Karpas-422 (cell line): ENCODE measurements at regions not wholly inside any gene's neighbourhood (a gene's known extent, or its start where the extent isn't known, plus 50 kb on each side); places are given as distances from the start of the nearest gene placed in this dataset.
"Not testable (repeated sequence)": the region's sequence is repeated elsewhere in the genome, so short reads cannot be mapped to it uniquely, and the experiment has no call there.

Experiments
- DNase-seq: peaks from one replicate; pipeline ENCODE4 v3.0.0-alpha.2; 2015
- H2AFZ ChIP-seq: fragments of 200-600 bp; sonication (generic); 2 replicates; pipeline ENCODE4 v1.6.1; 2014; ENCODE audit warnings: antibody characterized with exemption, low read length, mixed read lengths
- H3K27ac ChIP-seq: fragments of 200-600 bp; sonication (generic); 2 replicates; pipeline ENCODE4 v1.5.1; 2014; ENCODE audit warnings: mild to moderate bottlenecking, low read length, moderate library complexity
- H3K27me3 ChIP-seq: fragments of 200-600 bp; sonication (generic); 2 replicates; pipeline ENCODE4 v1.6.1; 2014; ENCODE audit warnings: low read length, mixed read lengths
- H3K36me3 ChIP-seq: fragments of 200-600 bp; sonication (generic); 2 replicates; pipeline ENCODE4 v1.6.1; 2014; ENCODE audit warnings: low read length, mixed read lengths; ENCODE audit not compliant: insufficient read depth
- H3K4me1 ChIP-seq: fragments of 200-600 bp; sonication (generic); 2 replicates; pipeline ENCODE4 v1.6.1; 2014; ENCODE audit warnings: mild to moderate bottlenecking, low read length, mixed read lengths
- H3K4me2 ChIP-seq: fragments of 200-600 bp; sonication (generic); 2 replicates; pipeline ENCODE4 v1.6.1; 2014; ENCODE audit warnings: low read length, low read depth, mild to moderate bottlenecking; ENCODE audit not compliant: poor library complexity, severe bottlenecking
- H3K4me3 ChIP-seq: fragments of 200-600 bp; sonication (generic); 2 replicates; pipeline ENCODE4 v1.5.1; 2014; ENCODE audit warnings: mild to moderate bottlenecking, antibody characterized with exemption, low read length, mixed read lengths
- H3K79me2 ChIP-seq: fragments of 200-600 bp; sonication (generic); 2 replicates; pipeline ENCODE4 v1.6.1; 2014; ENCODE audit warnings: mild to moderate bottlenecking, low read length, mixed read lengths
- H3K9ac ChIP-seq: fragments of 200-600 bp; sonication (generic); 2 replicates; pipeline ENCODE4 v1.6.0; 2014; ENCODE audit warnings: low read length
- H3K9me2 ChIP-seq: fragments of 200-600 bp; sonication (generic), shearing (Covaris generic); replicated peaks from 2 replicates; pipeline ENCODE4 v1.6.0; 2014; ENCODE audit warnings: mild to moderate bottlenecking, low read length, moderate library complexity; ENCODE audit not compliant: insufficient read depth
- H3K9me3 ChIP-seq: fragments of 300-700, 200-600 bp; sonication (generic); 2 replicates; pipeline ENCODE4 v1.6.1; 2014; ENCODE audit warnings: low read length, mixed read lengths
- H4K20me1 ChIP-seq: fragments of 200-600 bp; sonication (generic); 2 replicates; pipeline ENCODE4 v1.6.1; 2014; ENCODE audit warnings: mild to moderate bottlenecking, antibody characterized with exemption, low read length, low read depth; ENCODE audit not compliant: insufficient read depth

DNA sequence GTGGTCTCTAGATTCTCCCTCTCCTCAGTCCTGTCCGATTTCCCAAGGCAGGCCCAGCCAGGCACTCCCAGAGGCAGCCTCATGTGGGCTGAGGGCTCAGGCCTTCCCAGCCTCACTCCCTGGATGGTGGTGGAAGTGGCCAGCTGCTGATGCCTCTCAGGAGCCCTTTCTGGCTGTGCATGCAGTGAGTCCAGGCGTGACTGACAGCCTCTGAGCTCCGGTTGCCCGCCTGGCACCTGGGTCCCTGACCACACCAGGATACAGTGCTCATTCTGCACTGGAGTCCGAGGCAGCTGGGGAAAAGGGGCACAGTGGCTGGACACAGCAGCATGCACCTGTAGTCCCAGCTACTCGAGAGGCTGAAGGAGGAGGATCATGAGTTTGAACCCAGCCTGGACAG, 132.6 kb downstream of the CUL2 start:
- H2AFZ ChIP-seq: no peak overlapping the region
- H3K4me1 ChIP-seq: no peaks in the 10 kb centered on the region
- H3K4me2 ChIP-seq: no peak overlapping the region
- H3K27me3 ChIP-seq: no peaks in the 10 kb centered on the region
- no peak overlapping the region for H3K27ac ChIP-seq
- no peak overlapping the region for H3K4me3 ChIP-seq
- no peaks in the 10 kb centered on the region for H4K20me1 ChIP-seq
- DNase-seq: no peak
- no peaks in the 10 kb centered on the region for H3K36me3 ChIP-seq
- H3K79me2 ChIP-seq: no peaks in the 10 kb centered on the region
- H3K9me3 ChIP-seq: no peaks in the 10 kb centered on the region
- H3K9ac ChIP-seq: no peak overlapping the region
- H3K9me2 ChIP-seq: no peaks in the 10 kb centered on the region

DNA sequence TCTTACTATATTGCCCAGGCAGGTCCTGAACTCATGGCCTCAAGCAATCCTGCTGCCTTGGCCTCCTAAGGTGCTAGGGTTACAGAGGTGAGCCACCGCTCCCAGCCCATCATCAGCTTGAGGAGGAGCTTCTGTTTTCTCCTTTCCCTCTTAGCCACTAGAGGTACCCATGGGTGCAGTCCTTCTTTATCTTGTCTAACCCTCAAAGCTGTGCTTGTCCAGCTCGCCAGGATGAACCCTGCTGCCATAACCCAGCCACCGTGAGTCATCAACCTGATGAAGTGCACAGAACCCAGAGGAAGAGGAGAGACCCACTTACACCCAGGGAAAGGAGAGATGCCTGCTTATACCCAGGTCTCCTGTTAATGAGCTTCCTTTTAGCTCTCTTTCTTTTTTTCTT, 133.4 kb downstream of the CUL2 start:
- no peaks in the 10 kb centered on the region for H3K27me3 ChIP-seq
- H3K36me3 ChIP-seq: no peaks in the 10 kb centered on the region
- H4K20me1 ChIP-seq: no peaks in the 10 kb centered on the region
- H3K9me2 ChIP-seq: no peaks in the 10 kb centered on the region
- H3K4me2 ChIP-seq: no peak overlapping the region
- no peaks in the 10 kb centered on the region for H3K79me2 ChIP-seq
- H3K4me3 ChIP-seq: no peak overlapping the region
- no peak for DNase-seq
- no peaks in the 10 kb centered on the region for H3K4me1 ChIP-seq
- H3K9me3 ChIP-seq: no peaks in the 10 kb centered on the region
- H3K27ac ChIP-seq: no peak overlapping the region
- H3K9ac ChIP-seq: no peak overlapping the region
- no peak overlapping the region for H2AFZ ChIP-seq

DNA sequence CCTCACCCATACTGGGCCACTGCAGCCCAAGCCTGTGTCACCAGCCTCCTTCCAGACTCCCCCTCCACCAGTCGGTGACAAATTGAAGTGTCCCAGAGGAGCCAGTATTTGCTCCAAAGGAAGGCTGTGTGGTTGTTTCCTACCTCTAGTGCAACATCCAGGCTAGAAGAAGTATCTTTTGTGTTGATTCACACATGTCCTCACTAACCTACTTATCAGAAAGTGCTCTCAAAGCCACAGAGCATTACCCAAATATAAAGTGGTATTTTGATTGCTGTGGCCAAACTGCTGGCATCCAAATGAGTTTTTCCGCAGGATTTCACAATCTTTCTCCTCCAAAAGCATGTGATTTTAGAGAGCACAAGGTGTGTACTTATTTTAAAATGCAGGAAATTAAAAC, 134.8 kb downstream of the CUL2 start:
- Histone ChIP-seq H2AFZ (no peak overlapping the region), H3K4me3 (no peak overlapping the region), H3K9me3 (no peaks in the 10 kb centered on the region), H3K4me1 (no peaks in the 10 kb centered on the region), H3K9ac (no peak overlapping the region), H4K20me1 (no peaks in the 10 kb centered on the region), H3K27me3 (no peaks in the 10 kb centered on the region), H3K27ac (no peak overlapping the region), H3K9me2 (no peaks in the 10 kb centered on the region), H3K79me2 (no peaks in the 10 kb centered on the region), H3K36me3 (no peaks in the 10 kb centered on the region), H3K4me2 (no peak overlapping the region)
- DNase-seq: no peak

DNA sequence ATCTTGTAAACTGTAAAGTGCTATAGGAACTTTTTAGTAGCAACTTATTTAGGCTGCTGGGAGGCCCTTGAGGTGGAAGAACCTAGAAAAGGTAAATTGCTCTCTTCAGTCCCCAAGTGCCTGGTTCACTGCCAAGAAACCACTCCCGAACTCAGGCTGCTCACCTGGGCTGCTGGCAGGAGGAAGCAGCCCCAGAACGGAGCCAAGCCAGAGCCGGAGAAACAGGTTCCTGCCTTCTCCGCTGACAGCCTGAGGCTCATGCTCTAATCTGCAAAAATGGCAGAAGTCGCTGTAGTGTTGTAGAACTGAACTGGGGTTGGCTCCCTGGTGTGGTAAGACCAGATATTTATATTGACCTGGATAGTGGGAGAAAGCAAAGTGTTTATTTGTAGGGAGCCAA, 136.0 kb downstream of the CUL2 start:
- no peak overlapping the region for H3K27ac ChIP-seq
- H3K4me2 ChIP-seq: no peak overlapping the region
- no peak for DNase-seq
- no peaks in the 10 kb centered on the region for H3K79me2 ChIP-seq
- no peaks in the 10 kb centered on the region for H3K36me3 ChIP-seq
- no peaks in the 10 kb centered on the region for H3K27me3 ChIP-seq
- H3K9me2 ChIP-seq: no peaks in the 10 kb centered on the region
- no peak overlapping the region for H3K4me3 ChIP-seq
- no peaks in the 10 kb centered on the region for H3K4me1 ChIP-seq
- no peaks in the 10 kb centered on the region for H4K20me1 ChIP-seq
- H2AFZ ChIP-seq: no peak overlapping the region
- H3K9ac ChIP-seq: no peak overlapping the region
- H3K9me3 ChIP-seq: no peaks in the 10 kb centered on the region

DNA sequence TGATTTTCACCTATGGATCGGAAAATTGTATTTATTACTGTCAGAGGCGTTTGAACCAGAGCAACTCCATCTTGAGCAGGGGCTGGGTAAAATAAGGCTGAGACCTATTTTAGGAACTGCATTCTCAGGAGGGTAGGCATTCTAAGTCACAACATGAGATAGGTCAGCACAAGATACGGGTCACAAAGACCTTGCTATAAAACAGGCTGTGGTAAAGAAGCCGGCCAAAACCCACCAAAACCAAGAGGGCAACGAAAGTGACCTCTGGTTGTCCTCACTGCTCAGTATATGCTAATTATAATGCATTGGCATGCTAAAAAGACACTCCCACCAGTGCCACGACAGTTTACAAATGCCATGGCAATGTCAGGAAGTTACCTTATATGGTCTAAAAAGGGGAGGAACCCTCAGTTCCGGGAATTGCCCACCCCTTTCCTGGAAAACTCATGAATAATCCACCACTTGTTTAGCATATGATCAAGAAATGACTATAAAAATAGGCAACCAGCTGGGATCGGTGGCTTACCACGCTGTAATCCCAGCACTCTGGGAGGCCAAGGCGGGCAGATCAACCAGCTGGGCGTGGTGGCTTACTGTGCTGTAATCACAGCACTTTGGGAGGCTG, 136.3 kb upstream of the PARD3 start:
- not testable (repeated sequence) for H2AFZ ChIP-seq, DNase-seq, H3K9me2 ChIP-seq, H3K36me3 ChIP-seq, H3K4me3 ChIP-seq, H3K79me2 ChIP-seq, H3K4me2 ChIP-seq, H3K9me3 ChIP-seq, H4K20me1 ChIP-seq, H3K9ac ChIP-seq, H3K27me3 ChIP-seq, H3K27ac ChIP-seq, H3K4me1 ChIP-seq

DNA sequence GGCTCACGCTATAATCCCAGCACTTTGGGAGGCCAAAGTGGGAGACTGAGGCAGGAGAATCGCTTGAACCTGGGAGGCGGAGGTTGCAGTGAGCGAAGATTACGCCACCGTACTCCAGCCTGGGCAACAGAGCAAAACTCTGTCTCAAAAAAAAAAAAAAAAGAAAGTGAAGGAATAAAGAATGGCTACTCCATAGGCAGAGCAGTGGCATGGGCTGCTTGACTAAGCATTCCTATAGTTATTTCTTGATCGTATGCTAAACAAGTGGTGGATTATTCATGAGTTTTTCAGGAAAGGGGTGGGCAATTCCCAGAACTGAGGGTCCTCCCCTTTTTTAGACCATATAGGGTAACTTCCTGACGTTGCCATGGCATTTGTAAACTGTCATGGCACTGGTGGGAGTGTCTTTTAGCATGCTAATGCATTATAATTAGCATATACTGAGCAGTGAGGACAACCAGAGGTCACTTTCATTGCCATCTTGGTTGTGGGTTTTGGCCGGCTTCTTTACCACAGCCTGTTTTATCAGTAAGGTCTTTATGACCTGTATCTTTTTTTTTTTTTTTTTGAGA, 130.9 kb upstream of the PARD3 start:
- H3K79me2 ChIP-seq, H3K9me3 ChIP-seq, H3K27ac ChIP-seq, H3K27me3 ChIP-seq, DNase-seq, H3K4me3 ChIP-seq, H3K9ac ChIP-seq, H2AFZ ChIP-seq, H3K9me2 ChIP-seq, H3K36me3 ChIP-seq, H3K4me1 ChIP-seq, H4K20me1 ChIP-seq, H3K4me2 ChIP-seq: not testable (repeated sequence)

DNA sequence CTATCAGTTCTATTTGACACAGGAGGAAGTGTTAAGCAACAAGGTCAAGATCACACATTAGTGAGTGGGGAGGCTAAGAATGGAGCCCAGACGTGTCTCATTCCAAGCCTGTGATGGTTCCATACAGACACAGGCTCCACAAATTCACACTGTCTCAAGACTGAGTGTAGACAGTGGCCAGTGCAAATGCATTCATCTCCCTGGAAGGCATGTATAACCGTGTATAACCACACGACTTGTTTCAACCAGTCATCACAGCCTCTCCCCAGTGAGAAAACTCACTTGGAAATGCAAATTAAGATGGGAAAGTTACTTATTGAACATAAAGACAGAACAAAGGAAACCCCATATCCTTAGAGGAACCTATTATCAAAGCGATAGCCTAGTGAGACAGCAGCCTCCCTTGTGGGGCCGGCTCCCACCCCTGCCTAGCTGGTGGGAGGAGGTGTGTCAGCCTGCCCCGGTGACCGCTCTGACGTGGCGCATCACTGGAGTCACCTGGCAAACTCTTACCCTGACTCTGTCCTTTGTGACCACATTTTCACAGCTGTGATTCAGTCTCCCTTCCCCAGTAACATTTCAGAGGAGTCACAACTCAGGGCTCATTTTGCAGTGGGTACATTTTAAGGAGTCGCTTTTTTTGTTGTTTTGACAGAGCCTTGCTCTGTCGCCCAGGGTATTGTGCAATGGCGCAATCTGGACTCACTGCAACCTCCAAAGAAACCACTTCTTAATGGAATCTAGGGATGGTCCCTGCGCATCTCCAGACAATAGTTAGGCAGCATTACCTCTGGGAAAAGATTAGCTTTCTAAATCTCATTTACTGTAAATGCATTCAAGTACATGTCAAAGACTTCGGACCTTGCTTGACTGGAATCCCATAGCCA, 126.6 kb upstream of the PARD3 start:
- no peaks in the 10 kb centered on the region for H3K36me3 ChIP-seq
- H3K9me2 ChIP-seq: no peaks in the 10 kb centered on the region
- no peak overlapping the region for H3K27ac ChIP-seq
- H3K4me1 ChIP-seq: no peaks in the 10 kb centered on the region
- no peak for DNase-seq
- no peaks in the 10 kb centered on the region for H4K20me1 ChIP-seq
- H3K9me3 ChIP-seq: no peaks in the 10 kb centered on the region
- no peak overlapping the region for H2AFZ ChIP-seq
- no peaks in the 10 kb centered on the region for H3K27me3 ChIP-seq
- no peak overlapping the region for H3K9ac ChIP-seq
- H3K4me2 ChIP-seq: no peak overlapping the region
- no peaks in the 10 kb centered on the region for H3K79me2 ChIP-seq
- no peak overlapping the region for H3K4me3 ChIP-seq

DNA sequence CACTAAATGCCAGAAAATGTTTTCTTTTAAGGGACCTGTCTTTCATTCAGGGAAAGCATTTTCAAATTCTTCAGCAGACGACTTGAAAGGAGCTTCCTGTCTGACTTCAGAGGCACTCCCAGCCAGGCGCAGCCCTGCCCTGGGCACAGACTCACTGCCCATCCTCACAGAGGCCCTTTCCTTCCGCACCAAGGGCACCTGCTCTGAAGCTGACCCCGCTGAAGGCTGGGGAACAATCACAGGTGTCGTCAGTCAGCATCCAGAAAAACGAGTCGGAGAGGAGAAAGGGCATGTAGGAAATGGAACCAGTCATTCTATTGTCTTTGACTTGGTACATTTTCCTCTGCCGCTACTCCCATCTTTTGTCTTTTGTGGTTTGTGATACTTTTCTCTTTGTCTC, 125.3 kb upstream of the PARD3 start:
- Histone ChIP-seq H3K4me2 (no peak overlapping the region), H3K9me2 (no peaks in the 10 kb centered on the region), H3K9ac (no peak overlapping the region), H3K27ac (no peak overlapping the region), H3K36me3 (no peaks in the 10 kb centered on the region), H4K20me1 (no peaks in the 10 kb centered on the region), H3K79me2 (no peaks in the 10 kb centered on the region), H3K27me3 (no peaks in the 10 kb centered on the region), H3K4me3 (no peak overlapping the region), H3K4me1 (no peaks in the 10 kb centered on the region), H3K9me3 (no peaks in the 10 kb centered on the region), H2AFZ (no peak overlapping the region)
- no peak for DNase-seq
